ENCODE measurements at regions not wholly inside any gene's neighbourhood (a gene's known extent, or its start where the extent isn't known, plus 50 kb on each side); places are given as distances from the start of the nearest gene placed in this dataset.

DNA sequence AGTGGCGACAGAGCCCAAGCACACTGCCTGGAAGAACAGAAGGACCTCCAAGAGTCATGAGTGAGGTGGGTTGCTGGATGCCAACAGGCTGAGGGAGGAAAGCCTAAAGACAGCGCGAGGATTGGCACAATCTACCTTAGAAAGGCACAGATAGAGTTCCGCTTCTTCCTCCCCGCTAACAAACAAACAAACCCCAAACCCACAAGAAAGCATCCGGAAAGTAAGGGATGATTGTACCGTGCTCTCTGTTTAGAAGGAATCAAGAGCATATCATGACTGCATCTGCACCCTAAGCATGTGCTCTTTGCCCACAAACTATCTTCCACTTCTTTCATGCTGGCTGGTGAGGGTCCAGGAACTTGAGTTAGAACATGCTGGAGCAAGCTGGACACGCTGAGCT, 233.0 kb upstream of the KLF12 start:
- Histone ChIP-seq H3K27me3 (no peaks in the 10 kb centered on the region), H3K4me1 (no peaks in the 10 kb centered on the region), H3K9me3 (ENCODE audit: low read depth) (no peaks in the 10 kb centered on the region), H3K9ac (no peak overlapping the region), H3F3A (ENCODE audit: low read depth) (no peaks in the 10 kb centered on the region), H3K4me3 (no peak overlapping the region), H4K20me1 (ENCODE audit: low read depth) (no peaks in the 10 kb centered on the region), H3K36me3 (no peaks in the 10 kb centered on the region), H3K27ac (no peak overlapping the region), H3K4me2 (no peak overlapping the region), H2AFZ (replicated peaks) (no peak overlapping the region), H3K79me2 (ENCODE audit: low read depth) (no peaks in the 10 kb centered on the region)
- Mint-ChIP-seq H3K27me3 (ENCODE audit: insufficient read depth, low read depth) (peaks cover 5% of the 10 kb centered on the region), H3K36me3 (no peaks in the 10 kb centered on the region), H3K4me3 (no peak overlapping the region), H3K9me3 (peaks cover 3% of the 10 kb centered on the region), H3K27ac (no peak overlapping the region), H3K4me1 (no peaks in the 10 kb centered on the region)
- TF ChIP-seq EZH2phosphoT487 (IDR thresholded peaks at IDR 0.05) (no peak), EZH2 (IDR thresholded peaks at IDR 0.05) (no peak)
- TF ChIP-seq, protein P1, sequence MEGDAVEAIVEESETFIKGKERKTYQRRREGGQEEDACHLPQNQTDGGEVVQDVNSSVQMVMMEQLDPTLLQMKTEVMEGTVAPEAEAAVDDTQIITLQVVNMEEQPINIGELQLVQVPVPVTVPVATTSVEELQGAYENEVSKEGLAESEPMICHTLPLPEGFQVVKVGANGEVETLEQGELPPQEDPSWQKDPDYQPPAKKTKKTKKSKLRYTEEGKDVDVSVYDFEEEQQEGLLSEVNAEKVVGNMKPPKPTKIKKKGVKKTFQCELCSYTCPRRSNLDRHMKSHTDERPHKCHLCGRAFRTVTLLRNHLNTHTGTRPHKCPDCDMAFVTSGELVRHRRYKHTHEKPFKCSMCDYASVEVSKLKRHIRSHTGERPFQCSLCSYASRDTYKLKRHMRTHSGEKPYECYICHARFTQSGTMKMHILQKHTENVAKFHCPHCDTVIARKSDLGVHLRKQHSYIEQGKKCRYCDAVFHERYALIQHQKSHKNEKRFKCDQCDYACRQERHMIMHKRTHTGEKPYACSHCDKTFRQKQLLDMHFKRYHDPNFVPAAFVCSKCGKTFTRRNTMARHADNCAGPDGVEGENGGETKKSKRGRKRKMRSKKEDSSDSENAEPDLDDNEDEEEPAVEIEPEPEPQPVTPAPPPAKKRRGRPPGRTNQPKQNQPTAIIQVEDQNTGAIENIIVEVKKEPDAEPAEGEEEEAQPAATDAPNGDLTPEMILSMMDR (IDR thresholded peaks at IDR 0.05), result no peak
- DNase-seq (ENCODE audit: low spot score), result no peak

DNA sequence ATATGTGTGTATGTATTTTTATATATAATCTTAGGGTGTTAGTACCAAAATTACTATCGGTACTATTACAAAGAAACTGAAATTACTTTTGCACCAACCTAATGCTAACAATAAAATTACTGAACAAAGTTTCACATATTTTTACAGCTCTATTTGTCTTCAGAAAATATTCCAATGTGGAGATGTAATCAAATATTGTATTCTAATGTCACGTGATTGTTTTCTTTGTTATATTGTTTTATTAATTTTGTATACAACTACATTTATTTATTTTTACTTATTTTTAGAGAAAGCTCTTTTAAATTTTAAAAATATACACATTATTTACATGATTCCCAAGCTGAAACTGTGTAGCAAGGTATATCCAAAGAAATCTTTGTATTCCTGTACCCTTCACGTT, 227.1 kb upstream of the KLF12 start:
- no peak for DNase-seq (ENCODE audit: low spot score)
- Histone ChIP-seq H3K4me3 (no peak overlapping the region), H3K9ac (no peak overlapping the region), H3K79me2 (ENCODE audit: low read depth) (no peaks in the 10 kb centered on the region), H3K9me3 (ENCODE audit: low read depth) (no peaks in the 10 kb centered on the region), H4K20me1 (ENCODE audit: low read depth) (no peaks in the 10 kb centered on the region), H3K27me3 (no peaks in the 10 kb centered on the region), H3K36me3 (no peaks in the 10 kb centered on the region), H2AFZ (replicated peaks) (no peak overlapping the region), H3K27ac (no peak overlapping the region), H3F3A (ENCODE audit: low read depth) (no peaks in the 10 kb centered on the region), H3K4me1 (no peaks in the 10 kb centered on the region), H3K4me2 (no peak overlapping the region)
- no peak for TF ChIP-seq EZH2 (IDR thresholded peaks at IDR 0.05)
- no peak for TF ChIP-seq EZH2phosphoT487 (IDR thresholded peaks at IDR 0.05)
- TF ChIP-seq, protein P1 (IDR thresholded peaks at IDR 0.05), result no peak
- Mint-ChIP-seq H3K9me3 (peaks cover 3% of the 10 kb centered on the region), H3K27me3 (ENCODE audit: insufficient read depth, low read depth) (no peaks in the 10 kb centered on the region), H3K27ac (no peak overlapping the region), H3K4me1 (no peaks in the 10 kb centered on the region), H3K4me3 (no peak overlapping the region), H3K36me3 (no peaks in the 10 kb centered on the region)

DNA sequence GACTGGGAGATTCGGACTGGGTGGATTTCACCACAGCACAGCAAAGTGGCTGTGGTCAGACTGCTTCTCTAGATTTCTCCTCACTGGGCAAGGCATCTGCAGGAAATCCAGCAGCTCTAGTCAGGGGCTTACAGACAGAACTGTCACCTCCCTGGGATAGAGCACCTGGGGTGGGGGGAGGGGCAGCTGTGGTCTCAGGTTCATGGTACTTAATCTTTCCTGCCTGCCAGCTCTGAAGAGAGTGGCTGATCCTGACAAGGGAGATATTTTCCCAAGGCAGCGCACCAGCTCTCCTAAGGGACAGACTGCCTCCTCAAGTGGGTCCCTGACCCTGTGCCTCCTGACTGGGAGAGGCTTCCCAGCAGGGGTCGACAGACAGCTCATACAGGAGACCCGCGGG, 212.8 kb upstream of the KLF12 start:
- Mint-ChIP-seq H3K9me3 (peaks cover 14% of the 10 kb centered on the region), H3K27ac (no peak overlapping the region), H3K27me3 (ENCODE audit: insufficient read depth, low read depth) (peaks cover 2% of the 10 kb centered on the region), H3K4me3 (no peak overlapping the region), H3K36me3 (no peaks in the 10 kb centered on the region), H3K4me1 (no peaks in the 10 kb centered on the region)
- Histone ChIP-seq H3K27me3 (no peaks in the 10 kb centered on the region), H3F3A (ENCODE audit: low read depth) (no peaks in the 10 kb centered on the region), H2AFZ (replicated peaks) (no peak overlapping the region), H3K4me1 (no peaks in the 10 kb centered on the region), H3K9me3 (ENCODE audit: low read depth) (no peaks in the 10 kb centered on the region), H3K79me2 (ENCODE audit: low read depth) (no peaks in the 10 kb centered on the region), H3K36me3 (no peaks in the 10 kb centered on the region), H3K4me2 (no peak overlapping the region), H4K20me1 (ENCODE audit: low read depth) (no peaks in the 10 kb centered on the region), H3K4me3 (no peak overlapping the region), H3K27ac (no peak overlapping the region), H3K9ac (no peak overlapping the region)
- no peak for DNase-seq (ENCODE audit: low spot score)
- TF ChIP-seq EZH2 (IDR thresholded peaks at IDR 0.05) (no peak), EZH2phosphoT487 (IDR thresholded peaks at IDR 0.05) (no peak)
- TF ChIP-seq, protein P1 (IDR thresholded peaks at IDR 0.05), result no peak

DNA sequence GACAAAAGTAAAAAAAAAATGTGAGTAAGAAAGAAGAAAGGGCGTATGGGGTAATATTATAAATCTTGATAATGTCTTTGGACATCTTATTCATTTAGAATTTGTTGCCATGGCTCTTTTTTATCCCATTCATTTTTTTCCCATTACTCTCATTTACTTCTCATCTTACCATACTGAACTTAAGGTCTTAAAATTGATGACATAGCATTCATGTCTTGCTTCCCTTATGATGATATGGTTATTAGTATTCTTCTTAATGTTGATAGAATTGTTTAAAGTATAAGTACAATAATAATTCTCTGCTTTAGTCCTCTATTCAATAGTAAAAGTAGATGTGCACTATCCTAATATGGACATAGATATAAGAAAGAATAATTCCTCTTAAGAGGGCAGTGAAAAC, 204.1 kb upstream of the KLF12 start:
- no peak overlapping the region for H3K27ac ChIP-seq
- H3K4me3 ChIP-seq, result no peak overlapping the region
- Mint-ChIP-seq H3K27ac (no peak overlapping the region), H3K36me3 (no peaks in the 10 kb centered on the region), H3K9me3 (peaks cover 3% of the 10 kb centered on the region), H3K27me3 (ENCODE audit: insufficient read depth, low read depth) (peaks cover 2% of the 10 kb centered on the region), H3K4me3 (no peak overlapping the region), H3K4me1 (no peaks in the 10 kb centered on the region)
- no peak for DNase-seq (ENCODE audit: low spot score)
- no peak overlapping the region for H2AFZ ChIP-seq (replicated peaks)
- H3K79me2 ChIP-seq (ENCODE audit: low read depth), result no peaks in the 10 kb centered on the region
- H3K27me3 ChIP-seq, result no peaks in the 10 kb centered on the region
- no peaks in the 10 kb centered on the region for H3K4me1 ChIP-seq
- H3F3A ChIP-seq (ENCODE audit: low read depth), result no peaks in the 10 kb centered on the region
- no peaks in the 10 kb centered on the region for H3K36me3 ChIP-seq
- H3K9ac ChIP-seq, result no peak overlapping the region
- no peaks in the 10 kb centered on the region for H3K9me3 ChIP-seq (ENCODE audit: low read depth)
- no peak overlapping the region for H3K4me2 ChIP-seq
- H4K20me1 ChIP-seq (ENCODE audit: low read depth), result no peaks in the 10 kb centered on the region
- TF ChIP-seq EZH2phosphoT487 (IDR thresholded peaks at IDR 0.05) (no peak), EZH2 (IDR thresholded peaks at IDR 0.05) (no peak)
- TF ChIP-seq, protein P1 (IDR thresholded peaks at IDR 0.05), result no peak

Measured in neural progenitor cell (in vitro differentiated cells).